ENCODE measurements at regions not wholly inside any gene's neighbourhood (a gene's known extent, or its start where the extent isn't known, plus 50 kb on each side); places are given as distances from the start of the nearest gene placed in this dataset.

DNA sequence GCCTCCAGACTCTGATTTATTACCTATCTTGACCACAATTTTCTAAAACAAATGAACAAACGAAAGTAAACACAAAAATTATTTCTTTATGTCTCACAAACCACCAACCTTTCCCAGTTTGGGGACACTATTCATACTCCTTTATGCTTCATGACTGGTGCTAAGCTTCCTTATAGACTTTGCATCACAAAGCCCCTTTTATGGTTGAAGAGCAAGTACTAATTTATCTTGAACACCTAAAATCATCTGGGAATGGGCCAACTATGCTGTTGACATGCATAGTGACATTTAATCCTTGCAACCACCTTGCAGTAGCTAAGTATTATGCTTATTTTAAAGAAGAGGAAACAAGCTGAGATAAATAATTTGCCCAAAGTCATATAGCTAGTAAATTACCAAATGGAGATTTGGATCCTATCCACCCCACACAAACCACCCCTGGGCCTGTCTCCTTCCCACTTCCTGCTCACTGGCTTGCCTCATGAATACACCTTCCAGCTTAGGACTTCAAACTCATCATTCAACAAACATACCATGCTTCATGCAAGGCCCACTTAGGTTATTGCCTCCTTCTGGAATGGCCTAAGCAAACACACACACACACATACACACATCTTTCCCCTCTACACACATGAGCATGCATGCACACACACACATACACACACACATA lies 192.2 kb downstream of the PLPP3 start (continued):
- no peak for TF ChIP-seq GTF2F1 (IDR thresholded peaks at IDR 0.05; ENCODE audit: borderline replicate concordance, low read depth, low read length)
- TF ChIP-seq JUN (IDR thresholded peaks at IDR 0.05; ENCODE audit: low read depth, low read length): no peak
- TF ChIP-seq JUND (IDR thresholded peaks at IDR 0.05; ENCODE audit: low read length): no peak
- TF ChIP-seq CTBP2 (IDR thresholded peaks at IDR 0.05; ENCODE audit: borderline replicate concordance, insufficient read depth, insufficient read length, low read length): no peak
- TF ChIP-seq SIX5 (IDR thresholded peaks at IDR 0.05; ENCODE audit: low read depth, low read length): no peak
